Upper lobe of left lung (tissue), 4 donors: ENCODE measurements at regions not wholly inside any gene's neighbourhood (a gene's known extent, or its start where the extent isn't known, plus 50 kb on each side); places are given as distances from the start of the nearest gene placed in this dataset.

Experiments used
- POLR2A ChIP-seq, 4 donors: fragments of 450-650 bp; IDR thresholded peaks; one replicate each; pipeline ENCODE4 v1.5.1; 2016 to 2017; ENCODE audit warnings: antibody characterized with exemption in 4 of 4, mild to moderate bottlenecking in 2 of 4
- POLR2AphosphoS5 ChIP-seq, 2 donors: sonication (generic); formaldehyde crosslinking; IDR thresholded peaks; one replicate each; pipeline ENCODE4 v1.5.1; 2017; ENCODE audit warnings: antibody characterized with exemption in 2 of 2
- TF ChIP-seq, protein P1 (sequence below), 6 experiments: fragments of 450-650 bp in 4 of 6; fragments of 200-600 bp in 2 of 6; sonication (generic) in 2 of 6; IDR thresholded peaks; one replicate each; pipeline ENCODE4 v1.5.1; 2016 to 2019; ENCODE audit warnings: antibody characterized with exemption in 6 of 6

DNA sequence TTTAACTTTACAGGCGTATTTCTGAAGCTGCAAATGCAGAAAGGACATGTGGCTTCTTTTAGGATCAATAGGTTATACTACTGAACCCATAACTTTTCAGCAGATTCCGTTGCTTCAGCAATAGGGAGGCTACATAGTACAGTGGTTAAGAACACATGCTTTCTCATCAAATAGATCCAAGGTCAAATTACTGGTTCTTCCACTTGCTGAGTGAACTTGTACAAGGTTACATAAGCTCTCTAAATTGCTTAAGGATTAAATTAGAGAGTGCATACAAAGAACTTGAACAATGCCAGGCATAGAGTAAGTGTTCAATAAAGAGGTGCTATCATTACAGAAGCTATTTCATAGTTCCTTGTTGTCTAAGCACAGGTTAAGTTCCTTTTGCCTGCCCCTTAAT lies 129.6 kb downstream of the BARX2 start:
- TF ChIP-seq POLR2A (IDR thresholded peaks at IDR 0.05) = no peak
- TF ChIP-seq, protein P1, sequence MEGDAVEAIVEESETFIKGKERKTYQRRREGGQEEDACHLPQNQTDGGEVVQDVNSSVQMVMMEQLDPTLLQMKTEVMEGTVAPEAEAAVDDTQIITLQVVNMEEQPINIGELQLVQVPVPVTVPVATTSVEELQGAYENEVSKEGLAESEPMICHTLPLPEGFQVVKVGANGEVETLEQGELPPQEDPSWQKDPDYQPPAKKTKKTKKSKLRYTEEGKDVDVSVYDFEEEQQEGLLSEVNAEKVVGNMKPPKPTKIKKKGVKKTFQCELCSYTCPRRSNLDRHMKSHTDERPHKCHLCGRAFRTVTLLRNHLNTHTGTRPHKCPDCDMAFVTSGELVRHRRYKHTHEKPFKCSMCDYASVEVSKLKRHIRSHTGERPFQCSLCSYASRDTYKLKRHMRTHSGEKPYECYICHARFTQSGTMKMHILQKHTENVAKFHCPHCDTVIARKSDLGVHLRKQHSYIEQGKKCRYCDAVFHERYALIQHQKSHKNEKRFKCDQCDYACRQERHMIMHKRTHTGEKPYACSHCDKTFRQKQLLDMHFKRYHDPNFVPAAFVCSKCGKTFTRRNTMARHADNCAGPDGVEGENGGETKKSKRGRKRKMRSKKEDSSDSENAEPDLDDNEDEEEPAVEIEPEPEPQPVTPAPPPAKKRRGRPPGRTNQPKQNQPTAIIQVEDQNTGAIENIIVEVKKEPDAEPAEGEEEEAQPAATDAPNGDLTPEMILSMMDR (IDR thresholded peaks at IDR 0.05) = no peak
- no peak for TF ChIP-seq POLR2AphosphoS5 (IDR thresholded peaks at IDR 0.05)
